ENCODE measurements at regions not wholly inside any gene's neighbourhood (a gene's known extent, or its start where the extent isn't known, plus 50 kb on each side); places are given as distances from the start of the nearest gene placed in this dataset.
A peak's percentile ranks its signal among the peaks of the same experiment; 100 is the strongest.
"Not testable (repeated sequence)": the region's sequence is repeated elsewhere in the genome, so short reads cannot be mapped to it uniquely, and the experiment has no call there.

DNA sequence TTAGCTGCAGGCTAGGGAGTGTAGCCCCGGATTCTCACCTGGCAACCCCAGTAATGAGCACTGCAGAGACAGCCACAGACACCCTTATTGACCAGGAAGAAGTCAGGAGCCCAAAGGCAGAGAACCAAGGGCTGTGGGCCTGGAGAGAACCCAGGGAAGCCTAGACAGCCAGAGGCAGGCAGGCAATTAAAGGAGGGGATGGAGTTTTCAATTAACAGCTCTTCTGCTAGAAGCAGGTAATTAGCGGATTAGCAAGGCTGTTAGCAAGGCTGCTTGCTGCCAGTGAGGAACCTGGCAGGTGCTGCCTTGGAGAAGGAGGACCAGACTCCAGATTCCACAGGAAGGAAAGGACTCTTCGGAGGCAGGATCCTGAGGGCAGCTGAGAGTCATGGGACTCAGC is 176.1 kb downstream of the TRIM43 start:
- not testable (repeated sequence) for DNase-seq

DNA sequence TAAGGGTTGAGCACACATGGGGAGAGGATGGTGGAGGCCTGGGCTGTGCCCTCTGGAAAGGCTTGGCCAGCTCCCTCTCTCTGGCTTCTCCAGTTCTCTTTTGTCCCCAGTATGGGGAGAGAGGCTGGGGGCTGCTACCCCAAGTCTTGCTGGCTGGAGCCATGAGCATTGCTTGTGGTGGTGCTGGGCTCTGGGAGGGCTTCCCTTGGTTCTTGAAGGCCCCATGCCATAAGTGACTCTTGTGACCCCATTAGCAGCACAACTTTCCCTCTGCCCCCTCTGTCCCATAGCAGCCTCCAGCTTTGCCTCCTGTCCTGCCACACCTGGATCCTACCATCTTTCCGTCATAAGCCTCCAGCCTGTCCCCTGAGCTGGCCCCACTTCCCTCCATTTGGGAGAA is 177.5 kb downstream of the TRIM43 start:
- DNase-seq = peak; percentile 38

GRCh38 chr2:95770726-95771125 is 178.9 kb downstream of the TRIM43 start:
- not testable (repeated sequence) for DNase-seq

GRCh38 chr2:95774322-95775192 is 182.8 kb downstream of the TRIM43 start:
- DNase-seq = not testable (repeated sequence)

DNA sequence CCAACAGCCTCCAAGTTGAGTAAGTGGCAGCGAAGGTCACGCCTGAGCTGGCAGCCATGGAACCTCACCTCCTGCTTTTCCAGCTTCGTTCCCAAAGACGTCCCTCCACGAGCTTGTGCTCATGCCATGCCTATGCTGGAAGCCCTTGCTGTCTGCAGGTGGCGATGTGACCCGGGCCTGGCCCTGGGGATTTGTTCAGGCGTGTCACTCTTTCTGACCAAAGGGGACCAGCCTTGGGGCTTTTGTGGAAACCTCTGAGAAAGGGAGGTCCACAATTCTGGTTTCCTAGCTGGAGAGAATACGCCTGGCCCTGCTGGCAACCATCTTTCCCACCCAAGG is 183.4 kb downstream of the TRIM43 start:
- DNase-seq = not testable (repeated sequence)
